MCF 10A (cell line): ENCODE measurements at regions not wholly inside any gene's neighbourhood (a gene's known extent, or its start where the extent isn't known, plus 50 kb on each side); places are given as distances from the start of the nearest gene placed in this dataset.
A peak's percentile ranks its signal among the peaks of the same experiment; 100 is the strongest.

ENCODE experiments used
- BruUV-seq: library from RNA; stranded (reverse); fragments of 400-500 nt; replicated peaks from 2 replicates; lab custom pipeline; 2021; lab: Mats Ljungman, UMichigan
- CTCF ChIA-PET: fragments of 300-600 bp; sonication (Branson Sonifier 250); formaldehyde crosslinking; extraction: SDS; loops from one replicate; lab custom pipeline; 2021; ENCODE audit warnings: antibody characterized with exemption, inconsistent platforms; lab: Yijun Ruan, JAX
- POLR2A ChIA-PET: fragments of 300-600, 350-650 bp; sonication (Branson Sonifier 250); formaldehyde crosslinking; extraction: SDS; loops from one replicate; lab custom pipeline; 2020; ENCODE audit warnings: antibody characterized with exemption, inconsistent platforms; lab: Yijun Ruan, JAX
- DNase-seq: peaks from one replicate; pipeline ENCODE4 v3.0.0-alpha.2; 2018; ENCODE audit not compliant: unreplicated experiment
- H3K27ac Mint-ChIP-seq: one replicate; pipeline ENCODE4 v1.8.0; 2022; ENCODE audit warnings: mild to moderate bottlenecking, low read depth, mixed read lengths; ENCODE audit not compliant: unreplicated experiment
- H3K27me3 Mint-ChIP-seq: one replicate; pipeline ENCODE4 v1.8.0; 2022; ENCODE audit warnings: mixed read lengths; ENCODE audit not compliant: insufficient read depth, unreplicated experiment
- H3K36me3 Mint-ChIP-seq: one replicate; pipeline ENCODE4 v1.8.0; 2022; ENCODE audit warnings: mild to moderate bottlenecking, moderate library complexity, mixed read lengths; ENCODE audit not compliant: insufficient read depth, unreplicated experiment
- H3K4me1 Mint-ChIP-seq: one replicate; pipeline ENCODE4 v1.8.0; 2022; ENCODE audit warnings: mixed read lengths; ENCODE audit not compliant: insufficient read depth, unreplicated experiment
- H3K4me3 Mint-ChIP-seq: one replicate; pipeline ENCODE4 v1.8.0; 2022; ENCODE audit warnings: mild to moderate bottlenecking, moderate library complexity, mixed read lengths; ENCODE audit not compliant: unreplicated experiment
- H3K9me3 Mint-ChIP-seq: one replicate; pipeline ENCODE4 v1.8.0; 2022; ENCODE audit warnings: mixed read lengths; ENCODE audit not compliant: unreplicated experiment
- CTCF ChIP-seq: fragments of 200-600 bp; IDR thresholded peaks from one replicate; pipeline ENCODE4 v1.8.0; 2022; ENCODE audit warnings: antibody characterized with exemption, mild to moderate bottlenecking; ENCODE audit not compliant: unreplicated experiment
- intact Hi-C: fragments of 100-400 bp; cut with micrococcal nuclease; formaldehyde crosslinking; loops from 2 replicates; pipeline ENCODE4 v1.14.1; 2022

- DNase-seq: peak; percentile 37
- H3K36me3 Mint-ChIP-seq: no peaks in the 10 kb centered on the region
- TF ChIP-seq CTCF: no peak
- no peak overlapping the region for H3K27ac Mint-ChIP-seq
- BruUV-seq: no TSS peak
- intact Hi-C loops: no loop called here
- H3K4me1 Mint-ChIP-seq: peaks cover 6% of the 10 kb centered on the region
- no peaks in the 10 kb centered on the region for H3K9me3 Mint-ChIP-seq
- POLR2A ChIA-PET: no interaction called here
- no peak overlapping the region for H3K4me3 Mint-ChIP-seq
- H3K27me3 Mint-ChIP-seq: peaks cover 25% of the 10 kb centered on the region
- CTCF ChIA-PET: interaction anchor here (0.6 to 1.6 kb wide), 3 partner anchors 13 to 632 kb away, joined by 3 to 5 read pairs (median 3); no protein-coding TSS in a partner anchor
Measured at GRCh38 chr12:19744705-19745218, 305.5 kb downstream of the AEBP2 start.

- Mint-ChIP-seq H3K27ac (no peak overlapping the region), H3K36me3 (no peaks in the 10 kb centered on the region), H3K27me3 (peaks cover 20% of the 10 kb centered on the region), H3K9me3 (no peaks in the 10 kb centered on the region), H3K4me1 (peaks cover 6% of the 10 kb centered on the region), H3K4me3 (no peak overlapping the region)
- TF ChIP-seq CTCF: no peak
- POLR2A ChIA-PET: interaction anchor here (0.8 kb wide), 1 partner anchor 9 kb away, joined by 5 read pairs; no protein-coding TSS in a partner anchor
- BruUV-seq: no TSS peak
- intact Hi-C loops: no loop called here
- no peak for DNase-seq
- CTCF ChIA-PET: interaction anchor here (0.6 to 2.3 kb wide), 3 partner anchors 8 to 147 kb away, joined by 4 to 17 read pairs (median 5); no protein-coding TSS in a partner anchor
Measured at GRCh38 chr12:19746471-19746870, 307.2 kb downstream of the AEBP2 start.

GRCh38 chr12:19749906-19750574, 310.7 kb downstream of the AEBP2 start:
- ChIA-PET CTCF (interaction anchor here (0.5 to 2.1 kb wide), 3 partner anchors 9 to 12 kb away, joined by 3 to 13 read pairs (median 6); no protein-coding TSS in a partner anchor), POLR2A (no interaction called here)
- H3K27ac Mint-ChIP-seq: no peak overlapping the region
- no peak for TF ChIP-seq CTCF
- no peak for DNase-seq
- H3K4me1 Mint-ChIP-seq: peaks cover 1% of the 10 kb centered on the region
- BruUV-seq: no TSS peak
- no peak overlapping the region for H3K4me3 Mint-ChIP-seq
- peaks cover 9% of the 10 kb centered on the region for H3K27me3 Mint-ChIP-seq
- H3K36me3 Mint-ChIP-seq: no peaks in the 10 kb centered on the region
- peaks cover 20% of the 10 kb centered on the region for H3K9me3 Mint-ChIP-seq
- intact Hi-C loops: no loop called here

- no TSS peak for BruUV-seq
- Mint-ChIP-seq H3K4me3 (no peak overlapping the region), H3K27me3 (peaks cover 9% of the 10 kb centered on the region), H3K9me3 (peaks cover 20% of the 10 kb centered on the region), H3K36me3 (no peaks in the 10 kb centered on the region), H3K27ac (no peak overlapping the region), H3K4me1 (no peaks in the 10 kb centered on the region)
- intact Hi-C loops: no loop called here
- ChIA-PET POLR2A (no interaction called here), CTCF (no interaction called here)
- TF ChIP-seq CTCF: no peak
- no peak for DNase-seq
Measured at GRCh38 chr12:19751078-19751477, 311.8 kb downstream of the AEBP2 start.
